Bronchial epithelial cell (primary cell): ENCODE measurements at regions not wholly inside any gene's neighbourhood (a gene's known extent, or its start where the extent isn't known, plus 50 kb on each side); places are given as distances from the start of the nearest gene placed in this dataset.

ENCODE experiments used
- DNase-seq: peaks from one replicate; pipeline ENCODE4 v3.0.0-alpha.2; 2010; ENCODE audit warnings: low read depth
- FAIRE-seq: peaks from 2 replicates; lab custom pipeline; 2011; peaks lifted over from hg19 to GRCh38; lab: Jason Lieb, UNC
- H3K27me3 ChIP-seq: 2 replicates; pipeline ENCODE4 v1.5.1; 2011; ENCODE audit warnings: low read length; ENCODE audit not compliant: control insufficient read depth, insufficient read depth
- H3K36me3 ChIP-seq: 2 replicates; pipeline ENCODE4 v1.5.1; 2011; ENCODE audit warnings: low read length; ENCODE audit not compliant: control insufficient read depth, insufficient read depth
- H3K4me3 ChIP-seq: 2 replicates; pipeline ENCODE4 v1.5.1; 2011; ENCODE audit warnings: mild to moderate bottlenecking, low read depth, low read length, control low read depth
- TF ChIP-seq, protein P1 (sequence below): IDR thresholded peaks from 2 replicates; pipeline ENCODE4 v1.5.1; 2011; ENCODE audit warnings: mild to moderate bottlenecking, moderate library complexity, low read length, control low read depth, inconsistent platforms; ENCODE audit not compliant: insufficient read depth, severe bottlenecking

DNA sequence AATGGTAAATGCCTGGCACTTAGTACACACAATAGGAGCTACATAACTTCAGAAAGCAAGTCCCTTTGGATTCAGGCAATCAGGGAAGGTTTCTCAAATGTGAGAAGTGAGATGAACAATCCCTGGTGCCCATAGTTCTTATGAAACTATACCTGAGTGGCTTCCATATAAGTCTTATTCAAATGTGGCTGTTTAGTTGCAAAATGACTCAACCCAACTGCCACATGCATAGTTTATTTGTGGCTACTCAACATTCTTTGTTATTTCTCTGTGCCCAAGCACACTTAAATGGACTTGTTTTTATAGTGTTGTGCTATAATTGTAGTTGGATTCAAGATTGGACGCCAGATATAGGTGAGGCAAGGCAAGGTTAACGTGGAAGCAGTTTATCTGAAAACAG lies 93.7 kb upstream of the ATXN1 start:
- Histone ChIP-seq H3K27me3 (no peaks in the 10 kb centered on the region), H3K36me3 (no peaks in the 10 kb centered on the region), H3K4me3 (no peak overlapping the region)
- DNase-seq (no peak), FAIRE-seq (no peak)
- TF ChIP-seq, protein P1, sequence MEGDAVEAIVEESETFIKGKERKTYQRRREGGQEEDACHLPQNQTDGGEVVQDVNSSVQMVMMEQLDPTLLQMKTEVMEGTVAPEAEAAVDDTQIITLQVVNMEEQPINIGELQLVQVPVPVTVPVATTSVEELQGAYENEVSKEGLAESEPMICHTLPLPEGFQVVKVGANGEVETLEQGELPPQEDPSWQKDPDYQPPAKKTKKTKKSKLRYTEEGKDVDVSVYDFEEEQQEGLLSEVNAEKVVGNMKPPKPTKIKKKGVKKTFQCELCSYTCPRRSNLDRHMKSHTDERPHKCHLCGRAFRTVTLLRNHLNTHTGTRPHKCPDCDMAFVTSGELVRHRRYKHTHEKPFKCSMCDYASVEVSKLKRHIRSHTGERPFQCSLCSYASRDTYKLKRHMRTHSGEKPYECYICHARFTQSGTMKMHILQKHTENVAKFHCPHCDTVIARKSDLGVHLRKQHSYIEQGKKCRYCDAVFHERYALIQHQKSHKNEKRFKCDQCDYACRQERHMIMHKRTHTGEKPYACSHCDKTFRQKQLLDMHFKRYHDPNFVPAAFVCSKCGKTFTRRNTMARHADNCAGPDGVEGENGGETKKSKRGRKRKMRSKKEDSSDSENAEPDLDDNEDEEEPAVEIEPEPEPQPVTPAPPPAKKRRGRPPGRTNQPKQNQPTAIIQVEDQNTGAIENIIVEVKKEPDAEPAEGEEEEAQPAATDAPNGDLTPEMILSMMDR = no peak

DNA sequence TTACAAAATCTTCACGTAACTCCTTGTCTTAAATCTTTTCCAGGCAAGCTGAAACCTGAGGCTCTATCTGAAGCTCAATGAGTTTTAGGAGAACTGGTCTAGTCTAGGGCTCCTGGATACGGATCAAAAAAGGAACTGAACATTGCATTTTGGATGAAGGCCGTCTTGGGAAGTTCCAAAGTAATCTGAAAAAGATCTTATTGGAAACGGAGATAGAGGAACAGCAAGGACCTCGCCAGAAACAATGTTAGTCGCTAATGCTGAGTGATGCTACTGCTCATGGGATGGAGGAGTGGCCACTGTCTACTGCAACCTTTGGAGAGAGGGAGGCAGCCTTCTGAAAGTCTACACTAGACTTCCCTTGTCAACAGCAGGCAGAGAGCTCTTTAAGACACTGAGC lies 91.4 kb upstream of the ATXN1 start:
- DNase-seq (no peak), FAIRE-seq (no peak)
- no peaks in the 10 kb centered on the region for H3K36me3 ChIP-seq
- no peaks in the 10 kb centered on the region for H3K27me3 ChIP-seq
- TF ChIP-seq, protein P1 = no peak
- no peak overlapping the region for H3K4me3 ChIP-seq

DNA sequence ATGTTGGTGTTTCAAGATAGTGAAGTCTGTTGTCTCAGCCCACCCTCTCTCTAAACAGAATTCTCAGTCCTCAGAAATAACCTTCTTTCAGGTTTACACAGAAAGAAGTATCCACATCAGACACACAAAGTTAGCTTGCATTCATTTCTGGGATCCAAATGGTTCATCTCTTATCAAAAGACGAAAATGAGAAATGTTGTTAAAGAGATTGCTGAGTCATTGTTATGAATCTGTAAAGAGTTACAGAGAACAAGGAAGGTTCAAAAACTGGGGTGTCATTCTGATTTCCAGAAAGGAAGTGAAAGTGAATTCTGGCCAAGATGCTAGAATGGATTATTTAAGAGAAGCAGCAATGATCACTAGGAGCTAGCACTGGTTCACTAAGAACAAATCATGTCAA lies 90.5 kb upstream of the ATXN1 start:
- no peak overlapping the region for H3K4me3 ChIP-seq
- no peaks in the 10 kb centered on the region for H3K27me3 ChIP-seq
- TF ChIP-seq, protein P1 = no peak
- no peak for FAIRE-seq
- DNase-seq = no peak
- no peaks in the 10 kb centered on the region for H3K36me3 ChIP-seq

DNA sequence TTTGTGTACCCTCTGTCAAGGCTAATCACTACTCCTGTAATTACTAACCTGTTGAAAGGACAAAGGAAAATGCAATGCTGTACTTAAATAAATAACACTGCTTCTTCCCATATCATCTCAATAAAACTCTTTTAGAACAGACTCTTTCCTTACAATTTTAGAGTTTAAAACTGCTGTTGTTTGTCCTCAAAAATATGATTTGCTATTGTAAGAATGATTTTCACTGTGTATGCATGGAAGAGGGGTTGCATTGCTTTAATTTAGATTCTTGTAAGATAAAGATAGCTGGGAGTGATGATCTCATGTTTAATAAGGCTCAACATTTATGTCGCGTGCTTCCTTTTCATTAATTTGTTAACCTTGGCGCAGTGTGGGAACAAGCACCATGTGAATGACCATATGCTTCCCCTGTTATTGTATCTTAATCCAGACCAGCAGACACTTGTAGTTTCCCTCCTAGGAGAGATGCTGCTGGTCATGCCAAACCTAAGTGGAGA lies 89.8 kb upstream of the ATXN1 start:
- Histone ChIP-seq H3K36me3 (no peaks in the 10 kb centered on the region), H3K4me3 (no peak overlapping the region), H3K27me3 (no peaks in the 10 kb centered on the region)
- TF ChIP-seq, protein P1 = no peak
- DNase-seq (no peak), FAIRE-seq (no peak)

DNA sequence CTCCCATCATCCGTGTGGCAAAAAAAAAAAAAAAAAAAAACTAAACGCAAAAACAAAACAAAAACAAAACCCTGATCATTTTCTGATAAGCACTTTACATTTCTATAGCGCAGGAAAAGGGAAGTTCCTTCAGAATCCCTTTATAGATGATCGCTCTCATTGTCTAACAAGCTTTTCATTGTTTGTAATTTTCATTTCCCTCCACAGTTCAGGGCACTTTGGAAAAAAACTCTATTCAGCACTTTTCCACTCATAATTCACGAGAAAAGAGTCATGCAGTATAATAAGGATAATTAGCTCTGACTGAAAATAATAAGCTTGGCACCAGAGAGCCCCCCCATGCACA lies 89.4 kb upstream of the ATXN1 start:
- Histone ChIP-seq H3K36me3 (no peaks in the 10 kb centered on the region), H3K4me3 (no peak overlapping the region), H3K27me3 (no peaks in the 10 kb centered on the region)
- DNase-seq = no peak
- FAIRE-seq = no peak
- TF ChIP-seq, protein P1 = no peak

DNA sequence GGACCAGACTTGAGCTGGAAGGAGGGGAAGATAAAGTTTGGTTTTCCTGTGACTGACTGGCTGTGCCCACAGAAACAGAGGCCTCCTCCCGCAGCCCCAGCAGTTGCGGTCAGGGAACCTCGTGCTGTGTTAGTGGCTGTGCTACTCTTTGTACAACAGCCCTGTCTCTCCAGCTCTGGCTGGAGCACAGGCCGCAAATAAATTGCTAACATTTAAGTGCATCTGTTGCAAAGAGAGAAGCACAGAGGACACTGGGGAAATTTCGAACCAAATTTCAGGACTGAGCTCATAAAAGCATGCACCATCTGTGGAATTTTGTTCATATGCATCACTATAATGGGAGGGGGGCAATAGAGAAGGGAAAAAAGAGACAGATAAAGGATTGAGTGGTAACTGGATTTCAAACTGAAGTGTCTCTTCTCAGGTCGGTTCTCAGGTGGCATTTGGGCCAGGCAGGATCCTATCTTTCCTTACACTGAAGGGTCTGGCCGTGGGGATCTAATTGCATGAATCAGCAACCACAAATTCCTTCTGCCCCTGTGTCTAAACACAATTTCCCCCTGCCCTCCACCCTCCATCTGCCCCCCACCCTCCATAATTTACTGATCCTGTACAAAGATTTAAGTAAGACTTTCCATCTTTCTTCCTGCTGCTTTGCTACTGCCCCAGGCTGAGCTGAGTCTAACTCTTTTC lies 88.9 kb upstream of the ATXN1 start:
- no peaks in the 10 kb centered on the region for H3K27me3 ChIP-seq
- no peak overlapping the region for H3K4me3 ChIP-seq
- no peak for DNase-seq
- TF ChIP-seq, protein P1 = no peak
- FAIRE-seq = no peak
- no peaks in the 10 kb centered on the region for H3K36me3 ChIP-seq
